ENCODE measurements at regions not wholly inside any gene's neighbourhood (a gene's known extent, or its start where the extent isn't known, plus 50 kb on each side); places are given as distances from the start of the nearest gene placed in this dataset.

DNA sequence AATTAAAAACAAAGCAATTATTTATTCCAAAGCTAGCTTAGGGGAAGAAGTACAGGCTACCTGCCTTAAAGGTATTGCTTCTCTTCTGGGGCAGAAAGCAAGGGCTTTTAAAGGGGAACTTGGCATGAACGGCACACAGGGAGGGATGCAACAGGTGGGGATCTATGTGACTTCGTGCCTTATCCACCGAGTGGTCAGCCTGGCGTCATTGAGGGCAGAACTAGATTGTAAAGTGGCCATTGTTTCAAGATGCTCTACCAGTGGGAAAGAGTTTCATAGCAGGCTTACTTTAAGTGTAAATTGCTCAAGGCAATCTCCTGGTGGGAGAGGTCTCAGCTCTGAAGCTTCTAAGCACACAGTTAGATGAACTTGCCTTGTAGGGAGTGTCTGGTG lies 360.4 kb downstream of the ATP23 start:
- H3K9me3 ChIP-seq: peaks cover 0 to 3% (median 0%) of the 10 kb centered on the region in 12 donors
- DNase-seq (no peak), ATAC-seq (no peak)
- H3K4me3 ChIP-seq: no peak overlapping the region
- TF ChIP-seq, protein P1, sequence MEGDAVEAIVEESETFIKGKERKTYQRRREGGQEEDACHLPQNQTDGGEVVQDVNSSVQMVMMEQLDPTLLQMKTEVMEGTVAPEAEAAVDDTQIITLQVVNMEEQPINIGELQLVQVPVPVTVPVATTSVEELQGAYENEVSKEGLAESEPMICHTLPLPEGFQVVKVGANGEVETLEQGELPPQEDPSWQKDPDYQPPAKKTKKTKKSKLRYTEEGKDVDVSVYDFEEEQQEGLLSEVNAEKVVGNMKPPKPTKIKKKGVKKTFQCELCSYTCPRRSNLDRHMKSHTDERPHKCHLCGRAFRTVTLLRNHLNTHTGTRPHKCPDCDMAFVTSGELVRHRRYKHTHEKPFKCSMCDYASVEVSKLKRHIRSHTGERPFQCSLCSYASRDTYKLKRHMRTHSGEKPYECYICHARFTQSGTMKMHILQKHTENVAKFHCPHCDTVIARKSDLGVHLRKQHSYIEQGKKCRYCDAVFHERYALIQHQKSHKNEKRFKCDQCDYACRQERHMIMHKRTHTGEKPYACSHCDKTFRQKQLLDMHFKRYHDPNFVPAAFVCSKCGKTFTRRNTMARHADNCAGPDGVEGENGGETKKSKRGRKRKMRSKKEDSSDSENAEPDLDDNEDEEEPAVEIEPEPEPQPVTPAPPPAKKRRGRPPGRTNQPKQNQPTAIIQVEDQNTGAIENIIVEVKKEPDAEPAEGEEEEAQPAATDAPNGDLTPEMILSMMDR (IDR thresholded peaks at IDR 0.05): no peak
- TF ChIP-seq POLR2A (IDR thresholded peaks at IDR 0.05): no peak
- no peaks in the 10 kb centered on the region for H3K36me3 ChIP-seq
- WGBS, 4 donors: 90 to 94% (median 92%) methylated on average over 4 of the region's 4 CpGs
- H3K27me3 ChIP-seq: no peaks in the 10 kb centered on the region
- H3K27ac ChIP-seq: no peak overlapping the region
- intact Hi-C loops (cut with DNase I): loop anchor here in 5 of 10 donors (5.0 to 10.0 kb wide), 6 partner anchors 124 to 319 kb away; no protein-coding TSS in a partner anchor
- peaks cover 0 to 4% (median 0%) of the 10 kb centered on the region in 12 donors for H3K4me1 ChIP-seq

- WGBS, 4 donors: 81 to 92% (median 91%) methylated on average over 1 of the region's 1 CpG
- Histone ChIP-seq H3K4me1 (peaks cover 0 to 4% (median 0%) of the 10 kb centered on the region in 12 donors), H3K4me3 (no peak overlapping the region), H3K36me3 (no peaks in the 10 kb centered on the region), H3K27ac (no peak overlapping the region), H3K27me3 (no peaks in the 10 kb centered on the region), H3K9me3 (peaks cover 0 to 11% (median 0%) of the 10 kb centered on the region in 12 donors)
- TF ChIP-seq, protein P1 (IDR thresholded peaks at IDR 0.05): peak in 7 of 12 donors; percentile 13 to 49 (median 28)
- TF ChIP-seq POLR2A (IDR thresholded peaks at IDR 0.05): no peak
- intact Hi-C loops (cut with DNase I): loop anchor here in 5 of 10 donors (5.0 to 10.0 kb wide), 6 partner anchors 125 to 320 kb away; no protein-coding TSS in a partner anchor
- ATAC-seq (no peak), DNase-seq (no peak)
Observed at GRCh38 chr12:58302487-58303011, 361.2 kb downstream of the ATP23 start.

DNA sequence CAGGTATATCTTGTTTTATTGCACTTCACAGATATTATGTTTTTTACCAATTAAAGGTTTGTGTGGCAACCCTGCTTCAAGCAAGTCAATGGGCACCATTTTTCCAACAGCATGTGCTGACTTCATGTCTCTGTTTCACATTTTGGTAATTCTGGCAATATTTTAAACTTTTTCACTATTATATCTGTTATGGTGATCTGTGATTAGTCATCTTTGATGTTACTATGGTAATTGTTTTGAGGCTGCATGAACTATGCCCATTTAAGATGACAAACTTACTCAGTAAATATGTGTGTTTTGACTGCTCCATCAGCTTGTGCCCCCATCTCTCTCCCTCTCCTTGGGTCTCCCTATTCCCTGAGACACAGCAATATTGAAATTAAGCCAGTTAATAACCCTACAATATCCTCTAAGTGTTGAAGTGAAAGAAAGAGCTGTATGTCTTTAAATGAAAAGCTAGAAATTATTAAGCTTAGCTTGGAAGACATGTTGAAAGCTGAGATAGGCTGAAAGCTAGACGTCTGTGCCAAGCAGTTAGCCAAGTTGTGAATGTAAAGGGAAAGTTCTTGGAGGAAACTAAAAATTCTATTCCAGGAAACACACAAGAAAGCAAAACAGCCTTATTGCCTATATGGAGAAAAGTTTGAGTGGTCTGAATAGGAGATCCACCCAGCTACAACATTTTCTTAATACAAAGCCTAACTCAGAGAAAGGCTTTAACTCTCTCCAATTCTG lies 365.1 kb downstream of the ATP23 start:
- Histone ChIP-seq H3K4me1 (peaks cover 0 to 6% (median 1%) of the 10 kb centered on the region in 12 donors), H3K9me3 (peaks cover 0 to 19% (median 2%) of the 10 kb centered on the region in 12 donors), H3K4me3 (no peak overlapping the region), H3K36me3 (no peaks in the 10 kb centered on the region), H3K27me3 (no peaks in the 10 kb centered on the region), H3K27ac (no peak overlapping the region)
- WGBS, 4 donors: 9 to 23% (median 11%) methylated on average over 1 of the region's 1 CpG
- TF ChIP-seq, protein P1 (IDR thresholded peaks at IDR 0.05): no peak
- no peak for TF ChIP-seq POLR2A (IDR thresholded peaks at IDR 0.05)
- no peak for ATAC-seq
- no peak for DNase-seq
- intact Hi-C loops (cut with DNase I): loop anchor here in 3 of 10 donors (10.0 kb wide), 3 partner anchors 132 to 322 kb away; no protein-coding TSS in a partner anchor

- WGBS, 4 donors: 84 to 95% (median 89%) methylated on average over 4 of the region's 4 CpGs
- intact Hi-C loops (cut with DNase I): loop anchor here in 3 of 10 donors (10.0 kb wide), 3 partner anchors 135 to 325 kb away; no protein-coding TSS in a partner anchor
- H3K27ac ChIP-seq: no peak overlapping the region
Observed at GRCh38 chr12:58309806-58310205, 368.4 kb downstream of the ATP23 start.

More at GRCh38 chr12:58309806-58310205, 368.4 kb downstream of the ATP23 start:
- DNase-seq (no peak), ATAC-seq (no peak)
- Histone ChIP-seq H3K4me3 (no peak overlapping the region), H3K9me3 (peaks cover 0 to 19% (median 2%) of the 10 kb centered on the region in 12 donors), H3K27me3 (no peaks in the 10 kb centered on the region), H3K4me1 (peaks cover 0 to 6% (median 0%) of the 10 kb centered on the region in 12 donors), H3K36me3 (no peaks in the 10 kb centered on the region)
- TF ChIP-seq, protein P1 (IDR thresholded peaks at IDR 0.05): no peak
- no peak for TF ChIP-seq POLR2A (IDR thresholded peaks at IDR 0.05)
